GM12872 (cell line): ENCODE measurements at regions not wholly inside any gene's neighbourhood (a gene's known extent, or its start where the extent isn't known, plus 50 kb on each side); places are given as distances from the start of the nearest gene placed in this dataset.

Experiments
- TF ChIP-seq, protein P1 (sequence below): IDR thresholded peaks from 3 replicates; pipeline ENCODE4 v1.5.1; 2011; ENCODE audit warnings: low read depth, mild to moderate bottlenecking, low read length, moderate library complexity; ENCODE audit not compliant: insufficient read depth

DNA sequence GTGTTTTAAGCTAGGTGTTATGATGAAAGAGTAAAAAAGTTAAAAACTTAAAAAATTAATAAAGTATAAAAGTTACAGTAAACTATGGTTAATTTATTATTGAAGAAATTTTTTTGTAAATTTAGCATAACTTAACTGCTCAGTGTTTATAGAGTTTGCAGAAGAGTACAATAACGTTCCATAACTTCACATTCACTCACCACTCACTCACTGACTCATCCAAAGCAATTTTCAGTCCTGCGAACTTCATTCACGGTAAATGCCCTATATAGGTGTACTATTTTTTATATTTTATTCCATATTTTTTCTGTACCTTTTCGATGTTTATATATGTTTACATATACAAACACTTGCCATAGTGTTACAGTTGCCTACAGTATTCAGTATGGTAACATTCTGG is 694.8 kb upstream of the SLC39A10 start:
- TF ChIP-seq, protein P1, sequence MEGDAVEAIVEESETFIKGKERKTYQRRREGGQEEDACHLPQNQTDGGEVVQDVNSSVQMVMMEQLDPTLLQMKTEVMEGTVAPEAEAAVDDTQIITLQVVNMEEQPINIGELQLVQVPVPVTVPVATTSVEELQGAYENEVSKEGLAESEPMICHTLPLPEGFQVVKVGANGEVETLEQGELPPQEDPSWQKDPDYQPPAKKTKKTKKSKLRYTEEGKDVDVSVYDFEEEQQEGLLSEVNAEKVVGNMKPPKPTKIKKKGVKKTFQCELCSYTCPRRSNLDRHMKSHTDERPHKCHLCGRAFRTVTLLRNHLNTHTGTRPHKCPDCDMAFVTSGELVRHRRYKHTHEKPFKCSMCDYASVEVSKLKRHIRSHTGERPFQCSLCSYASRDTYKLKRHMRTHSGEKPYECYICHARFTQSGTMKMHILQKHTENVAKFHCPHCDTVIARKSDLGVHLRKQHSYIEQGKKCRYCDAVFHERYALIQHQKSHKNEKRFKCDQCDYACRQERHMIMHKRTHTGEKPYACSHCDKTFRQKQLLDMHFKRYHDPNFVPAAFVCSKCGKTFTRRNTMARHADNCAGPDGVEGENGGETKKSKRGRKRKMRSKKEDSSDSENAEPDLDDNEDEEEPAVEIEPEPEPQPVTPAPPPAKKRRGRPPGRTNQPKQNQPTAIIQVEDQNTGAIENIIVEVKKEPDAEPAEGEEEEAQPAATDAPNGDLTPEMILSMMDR: no peak

DNA sequence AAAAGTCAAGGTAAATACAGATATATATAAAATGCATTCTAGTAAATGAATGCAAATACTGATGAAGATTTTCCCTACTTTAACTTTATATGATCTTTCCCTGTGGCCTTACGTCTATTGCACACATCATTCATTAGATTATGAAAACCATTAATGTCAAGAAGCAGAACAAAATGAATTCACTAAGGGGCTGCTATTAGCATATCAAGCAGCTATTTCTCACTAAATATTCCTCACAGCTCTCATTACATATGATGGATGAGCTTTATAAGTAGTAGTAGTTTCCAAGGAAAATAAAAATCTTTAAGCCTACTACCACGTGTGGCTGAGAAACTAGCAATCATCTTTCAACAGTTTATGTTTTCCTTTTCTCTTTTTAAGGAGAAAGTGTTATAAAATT is 702.8 kb upstream of the SLC39A10 start:
- TF ChIP-seq, protein P1: no peak

DNA sequence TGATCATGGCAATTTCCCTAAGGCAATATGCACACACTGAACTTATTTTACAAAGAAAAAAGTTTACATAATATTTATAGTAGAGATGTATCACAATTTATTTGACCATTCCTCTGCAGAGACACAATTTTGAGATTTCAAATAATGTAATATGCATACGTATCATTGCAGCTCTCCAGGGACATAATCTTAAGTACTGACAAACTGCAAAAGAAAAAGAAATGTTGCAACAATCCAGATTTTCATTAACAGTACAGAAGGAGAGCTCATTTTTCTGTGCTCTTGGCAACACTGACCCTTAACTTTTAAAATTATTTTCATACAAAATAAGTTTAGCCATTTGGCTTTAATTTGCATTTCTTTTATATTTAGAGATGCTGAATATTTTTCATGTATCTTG is 710.2 kb upstream of the SLC39A10 start:
- TF ChIP-seq, protein P1: no peak

DNA sequence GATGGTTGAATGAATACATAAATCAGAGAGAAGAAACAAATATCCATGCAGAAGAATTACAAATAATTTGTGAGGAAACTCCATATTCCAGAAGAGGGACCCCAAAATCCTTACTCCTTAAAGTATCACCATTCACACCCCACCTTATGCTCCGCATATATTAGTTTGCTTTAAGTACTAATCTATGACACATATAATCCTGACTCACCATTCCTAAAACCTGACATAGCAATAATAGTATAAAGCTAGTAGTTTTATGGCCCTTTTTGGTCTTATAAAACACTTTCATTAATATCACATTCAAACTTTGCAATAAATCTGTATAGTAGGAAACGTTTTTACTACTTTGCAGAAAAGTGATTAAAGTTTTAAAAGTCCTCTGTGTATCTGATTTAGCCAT is 719.0 kb upstream of the SLC39A10 start:
- TF ChIP-seq, protein P1: no peak

DNA sequence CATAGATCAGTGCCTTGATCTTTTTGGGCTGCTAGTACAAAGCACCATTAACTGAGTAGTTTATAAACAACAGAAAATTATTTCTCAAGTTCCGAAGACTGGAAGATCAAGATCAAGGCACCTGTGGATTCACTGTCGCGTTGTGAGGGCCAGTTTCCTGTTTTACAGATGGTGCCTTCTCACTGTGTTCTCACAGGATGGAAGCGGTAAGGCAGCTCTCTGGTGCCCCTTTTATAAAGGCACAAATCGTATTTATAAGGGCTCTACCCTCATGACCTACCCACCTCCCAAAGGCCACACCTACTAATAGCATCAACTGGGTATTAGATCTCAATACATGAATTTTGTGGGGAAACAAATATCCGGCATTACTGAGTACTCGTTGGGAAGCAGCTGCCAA is 729.5 kb upstream of the SLC39A10 start:
- TF ChIP-seq, protein P1: no peak

DNA sequence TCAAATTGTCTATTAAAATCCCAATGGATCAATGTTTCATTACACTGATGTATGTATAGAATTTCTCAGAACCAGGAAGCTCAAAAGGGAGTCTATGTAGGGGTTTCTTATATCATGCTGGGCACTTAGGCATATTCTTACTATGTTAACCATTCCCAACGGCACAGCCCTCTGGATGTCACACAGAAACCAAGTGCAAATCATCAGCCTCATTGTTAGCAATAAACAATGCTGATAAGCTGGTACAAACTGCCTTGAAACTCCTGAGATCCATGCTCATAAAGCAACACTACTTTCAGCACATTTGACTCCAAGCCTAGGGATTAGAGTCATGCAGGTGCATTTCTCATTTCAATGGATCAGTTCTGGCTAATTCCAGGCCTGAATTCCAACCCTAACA is 730.2 kb upstream of the SLC39A10 start:
- TF ChIP-seq, protein P1: no peak

DNA sequence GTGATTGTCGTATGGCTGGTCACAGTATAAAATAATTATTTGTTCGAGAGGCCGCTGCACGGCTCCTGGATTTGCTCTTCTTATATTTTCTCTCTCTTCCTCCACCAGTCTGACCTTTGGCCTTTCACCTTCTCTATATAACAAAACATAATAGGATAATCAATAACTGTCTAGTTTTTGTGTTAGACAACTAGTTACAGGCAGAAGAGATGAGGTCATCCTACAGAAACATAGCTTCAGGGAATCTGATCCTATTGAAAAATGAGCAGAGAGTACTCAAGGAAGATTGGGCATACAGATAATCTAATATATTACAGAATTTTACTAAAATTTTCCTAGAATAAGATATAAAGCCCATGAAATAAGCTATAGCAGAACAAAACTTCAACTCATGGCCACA is 731.3 kb upstream of the SLC39A10 start:
- TF ChIP-seq, protein P1: no peak

DNA sequence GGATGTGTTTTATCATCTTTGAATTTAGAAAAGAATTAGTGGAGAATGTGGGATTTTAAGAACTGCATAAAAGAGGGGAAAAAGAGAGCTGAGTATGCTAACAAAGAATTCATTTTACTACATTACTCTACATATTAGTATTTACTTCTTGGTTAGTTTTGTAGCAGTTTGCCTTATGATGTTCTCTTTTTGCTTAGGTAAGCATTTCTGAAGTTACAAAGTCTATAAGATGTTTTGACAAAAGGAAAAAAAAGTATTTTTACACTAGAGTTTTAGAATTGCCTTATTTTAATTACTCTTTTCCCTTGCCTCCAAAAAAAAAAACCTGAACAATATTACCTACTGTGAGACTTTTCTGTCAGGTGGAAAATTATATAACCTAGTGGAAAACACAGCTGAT is 739.5 kb upstream of the SLC39A10 start:
- TF ChIP-seq, protein P1: no peak
